Mesothelial cell of epicardium (in vitro differentiated cells): ENCODE measurements at regions not wholly inside any gene's neighbourhood (a gene's known extent, or its start where the extent isn't known, plus 50 kb on each side); places are given as distances from the start of the nearest gene placed in this dataset.

Experiments used
- DNase-seq, 2 experiments: peaks; one replicate each; pipeline ENCODE4 v3.0.0; 2021; ENCODE audit warnings: low spot score in 2 of 2; ENCODE audit not compliant: unreplicated experiment in 2 of 2
- H3K27ac Mint-ChIP-seq: 2 replicates; pipeline ENCODE4 v1.8.0; 2021; ENCODE audit warnings: mixed read lengths
- H3K27me3 Mint-ChIP-seq: 2 replicates; pipeline ENCODE4 v1.8.0; 2021; ENCODE audit warnings: low read depth, mixed read lengths
- H3K36me3 Mint-ChIP-seq: 2 replicates; pipeline ENCODE4 v1.8.0; 2021; ENCODE audit warnings: mixed read lengths
- H3K4me1 Mint-ChIP-seq: 2 replicates; pipeline ENCODE4 v1.8.0; 2021; ENCODE audit warnings: mixed read lengths
- H3K4me3 Mint-ChIP-seq: 2 replicates; pipeline ENCODE4 v1.8.0; 2021; ENCODE audit warnings: mild to moderate bottlenecking, moderate library complexity, mixed read lengths
- H3K9me3 Mint-ChIP-seq: 2 replicates; pipeline ENCODE4 v1.8.0; 2021; ENCODE audit warnings: mixed read lengths
- TF ChIP-seq, protein P1 (sequence below): fragments of 200-600 bp; sonication (generic); IDR thresholded peaks from one replicate; pipeline ENCODE4 v1.5.0; 2021; ENCODE audit warnings: antibody characterized with exemption; ENCODE audit not compliant: unreplicated experiment

DNA sequence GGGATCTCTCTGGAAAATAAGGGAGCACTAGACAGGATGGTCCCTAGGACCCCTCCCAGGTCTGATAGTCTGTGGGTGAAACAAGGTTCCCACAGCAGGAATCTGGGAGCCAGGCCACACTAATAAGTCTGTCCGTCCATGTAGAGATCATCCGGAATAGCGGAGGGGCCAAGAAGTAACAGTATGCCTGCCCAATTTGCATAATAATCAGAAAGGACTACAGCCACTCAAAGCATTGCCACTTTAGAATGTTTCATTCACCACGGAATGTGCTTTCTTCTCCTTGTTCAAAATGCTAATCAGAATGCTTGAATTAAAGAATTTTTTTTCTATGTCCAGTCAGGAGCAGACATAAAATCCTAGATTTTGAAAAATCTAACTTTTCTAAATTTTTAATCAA, 254.9 kb downstream of the ACTL7B start:
- H3K27me3 Mint-ChIP-seq: peaks cover 23% of the 10 kb centered on the region
- TF ChIP-seq, protein P1, sequence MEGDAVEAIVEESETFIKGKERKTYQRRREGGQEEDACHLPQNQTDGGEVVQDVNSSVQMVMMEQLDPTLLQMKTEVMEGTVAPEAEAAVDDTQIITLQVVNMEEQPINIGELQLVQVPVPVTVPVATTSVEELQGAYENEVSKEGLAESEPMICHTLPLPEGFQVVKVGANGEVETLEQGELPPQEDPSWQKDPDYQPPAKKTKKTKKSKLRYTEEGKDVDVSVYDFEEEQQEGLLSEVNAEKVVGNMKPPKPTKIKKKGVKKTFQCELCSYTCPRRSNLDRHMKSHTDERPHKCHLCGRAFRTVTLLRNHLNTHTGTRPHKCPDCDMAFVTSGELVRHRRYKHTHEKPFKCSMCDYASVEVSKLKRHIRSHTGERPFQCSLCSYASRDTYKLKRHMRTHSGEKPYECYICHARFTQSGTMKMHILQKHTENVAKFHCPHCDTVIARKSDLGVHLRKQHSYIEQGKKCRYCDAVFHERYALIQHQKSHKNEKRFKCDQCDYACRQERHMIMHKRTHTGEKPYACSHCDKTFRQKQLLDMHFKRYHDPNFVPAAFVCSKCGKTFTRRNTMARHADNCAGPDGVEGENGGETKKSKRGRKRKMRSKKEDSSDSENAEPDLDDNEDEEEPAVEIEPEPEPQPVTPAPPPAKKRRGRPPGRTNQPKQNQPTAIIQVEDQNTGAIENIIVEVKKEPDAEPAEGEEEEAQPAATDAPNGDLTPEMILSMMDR: no peak
- no peak for DNase-seq
- H3K9me3 Mint-ChIP-seq: no peaks in the 10 kb centered on the region
- H3K36me3 Mint-ChIP-seq: no peaks in the 10 kb centered on the region
- H3K4me1 Mint-ChIP-seq: peaks cover 5% of the 10 kb centered on the region
- H3K4me3 Mint-ChIP-seq: no peak overlapping the region
- no peak overlapping the region for H3K27ac Mint-ChIP-seq

GRCh38 chr9:108599571-108599970, 256.2 kb downstream of the ACTL7B start:
- H3K27ac Mint-ChIP-seq: no peak overlapping the region
- peaks cover 5% of the 10 kb centered on the region for H3K4me1 Mint-ChIP-seq
- H3K27me3 Mint-ChIP-seq: peaks cover 24% of the 10 kb centered on the region
- no peak for DNase-seq
- no peak overlapping the region for H3K4me3 Mint-ChIP-seq
- H3K9me3 Mint-ChIP-seq: no peaks in the 10 kb centered on the region
- H3K36me3 Mint-ChIP-seq: no peaks in the 10 kb centered on the region
- TF ChIP-seq, protein P1: no peak

- H3K4me1 Mint-ChIP-seq: no peaks in the 10 kb centered on the region
- no peak overlapping the region for H3K27ac Mint-ChIP-seq
- no peaks in the 10 kb centered on the region for H3K36me3 Mint-ChIP-seq
- no peak for DNase-seq
- H3K4me3 Mint-ChIP-seq: no peak overlapping the region
- peaks cover 33% of the 10 kb centered on the region for H3K27me3 Mint-ChIP-seq
- H3K9me3 Mint-ChIP-seq: no peaks in the 10 kb centered on the region
- TF ChIP-seq, protein P1: no peak
Measured at GRCh38 chr9:108591121-108591520, 264.7 kb downstream of the ACTL7B start.

DNA sequence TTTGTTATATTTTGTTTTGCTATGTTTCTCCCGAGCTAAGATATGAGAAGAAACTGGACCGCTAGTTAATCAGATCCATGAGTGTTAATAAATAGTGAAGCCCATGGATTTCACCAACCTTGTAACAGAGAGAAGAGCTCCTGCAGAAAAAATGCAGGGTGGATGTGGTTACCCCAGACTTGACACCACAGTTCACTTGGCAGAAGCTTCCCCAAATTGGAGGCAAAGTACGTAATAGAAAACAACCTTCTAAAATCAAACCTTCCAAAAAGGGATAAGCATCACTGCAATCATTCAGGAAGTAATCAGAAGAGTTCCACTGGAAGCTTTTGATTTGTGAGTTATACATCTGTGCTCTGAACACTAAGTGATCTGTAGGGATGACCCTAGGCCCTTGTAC, 267.5 kb downstream of the ACTL7B start:
- TF ChIP-seq, protein P1: no peak
- Mint-ChIP-seq H3K27ac (no peak overlapping the region), H3K9me3 (no peaks in the 10 kb centered on the region), H3K36me3 (no peaks in the 10 kb centered on the region), H3K4me1 (no peaks in the 10 kb centered on the region), H3K4me3 (no peak overlapping the region), H3K27me3 (peaks cover 48% of the 10 kb centered on the region)
- no peak for DNase-seq

DNA sequence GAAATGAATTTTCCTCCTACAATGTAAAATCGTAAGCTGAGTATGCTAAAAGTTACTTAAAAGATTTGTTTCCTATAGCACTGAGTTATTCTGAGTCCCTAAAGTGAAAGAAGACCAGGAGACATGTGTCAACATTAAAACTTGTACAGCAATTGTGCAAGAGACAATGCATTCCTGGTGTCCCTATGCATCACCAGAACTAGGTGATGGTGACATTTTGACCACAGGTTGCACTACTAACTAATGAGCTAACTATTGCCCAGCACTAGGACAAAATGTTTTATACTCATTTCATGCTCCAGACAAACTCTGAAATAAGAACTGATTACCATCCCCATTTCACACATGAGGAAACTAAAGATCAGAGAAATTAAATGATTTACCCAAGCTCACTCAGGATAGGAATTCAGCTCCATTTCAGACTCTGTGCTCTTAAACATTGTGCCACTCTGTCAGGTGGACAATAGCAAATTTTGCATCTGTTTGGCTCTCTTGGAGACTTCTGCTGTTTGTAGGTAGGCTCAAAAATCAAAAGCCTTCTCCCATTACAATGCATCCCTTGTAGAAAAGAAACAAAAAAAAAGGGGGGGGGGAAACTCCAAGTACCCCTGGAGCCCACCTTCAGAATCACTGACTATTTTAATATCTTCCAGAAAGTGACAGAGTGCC, 269.2 kb downstream of the ACTL7B start:
- H3K27me3 Mint-ChIP-seq: peaks cover 59% of the 10 kb centered on the region

More for the DNA sequence above, 269.2 kb downstream of the ACTL7B start:
- no peak for DNase-seq
- Mint-ChIP-seq H3K27ac (no peak overlapping the region), H3K9me3 (no peaks in the 10 kb centered on the region), H3K4me3 (no peak overlapping the region), H3K4me1 (no peaks in the 10 kb centered on the region), H3K36me3 (no peaks in the 10 kb centered on the region)
- TF ChIP-seq, protein P1: no peak
